ENCODE measurements at regions not wholly inside any gene's neighbourhood (a gene's known extent, or its start where the extent isn't known, plus 50 kb on each side); places are given as distances from the start of the nearest gene placed in this dataset.

- no peak for TF ChIP-seq SIN3A (conservative IDR thresholded peaks at IDR 0.05 in 1 of 2, IDR thresholded peaks at IDR 0.05 in 1 of 2; ENCODE audit: low read depth in 1 of 2, low read length in 2 of 2)
- TF ChIP-seq, protein P1, sequence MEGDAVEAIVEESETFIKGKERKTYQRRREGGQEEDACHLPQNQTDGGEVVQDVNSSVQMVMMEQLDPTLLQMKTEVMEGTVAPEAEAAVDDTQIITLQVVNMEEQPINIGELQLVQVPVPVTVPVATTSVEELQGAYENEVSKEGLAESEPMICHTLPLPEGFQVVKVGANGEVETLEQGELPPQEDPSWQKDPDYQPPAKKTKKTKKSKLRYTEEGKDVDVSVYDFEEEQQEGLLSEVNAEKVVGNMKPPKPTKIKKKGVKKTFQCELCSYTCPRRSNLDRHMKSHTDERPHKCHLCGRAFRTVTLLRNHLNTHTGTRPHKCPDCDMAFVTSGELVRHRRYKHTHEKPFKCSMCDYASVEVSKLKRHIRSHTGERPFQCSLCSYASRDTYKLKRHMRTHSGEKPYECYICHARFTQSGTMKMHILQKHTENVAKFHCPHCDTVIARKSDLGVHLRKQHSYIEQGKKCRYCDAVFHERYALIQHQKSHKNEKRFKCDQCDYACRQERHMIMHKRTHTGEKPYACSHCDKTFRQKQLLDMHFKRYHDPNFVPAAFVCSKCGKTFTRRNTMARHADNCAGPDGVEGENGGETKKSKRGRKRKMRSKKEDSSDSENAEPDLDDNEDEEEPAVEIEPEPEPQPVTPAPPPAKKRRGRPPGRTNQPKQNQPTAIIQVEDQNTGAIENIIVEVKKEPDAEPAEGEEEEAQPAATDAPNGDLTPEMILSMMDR (IDR thresholded peaks at IDR 0.05; ENCODE audit: control extremely low read depth in 1 of 3, insufficient read depth in 1 of 3, low read depth in 1 of 3, low read length in 3 of 3): no peak
- no peak for TF ChIP-seq CREB1 (IDR thresholded peaks at IDR 0.05)
- TF ChIP-seq KDM1A (IDR thresholded peaks at IDR 0.05; ENCODE audit: borderline replicate concordance, low read length): no peak
- no peak for TF ChIP-seq MAFK (IDR thresholded peaks at IDR 0.05; ENCODE audit: low read depth, low read length)
- no peak for TF ChIP-seq CHD2 (IDR thresholded peaks at IDR 0.05; ENCODE audit: low read length)
- TF ChIP-seq EZH2 (IDR thresholded peaks at IDR 0.05; ENCODE audit: low read depth, low read length, severe bottlenecking): no peak
Observed at GRCh38 chr2:175351512-175351911, 170.0 kb upstream of the ATP5MC3 start.

Measured in H1 (cell line).